Smooth muscle cell (in vitro differentiated cells): ENCODE measurements at regions not wholly inside any gene's neighbourhood (a gene's known extent, or its start where the extent isn't known, plus 50 kb on each side); places are given as distances from the start of the nearest gene placed in this dataset.

Experiments used
- DNase-seq: peaks from one replicate; lab custom pipeline; 2025; ENCODE audit not compliant: unreplicated experiment; lab: John Stamatoyannopoulos, UW
- H2AFZ ChIP-seq: fragments of 200-600 bp; sonication (generic); 2 replicates; pipeline ENCODE4 v1.6.0; 2016; ENCODE audit warnings: antibody characterized with exemption, low read depth, mild to moderate bottlenecking
- H3F3A ChIP-seq: fragments of 200-600 bp; sonication (generic); 2 replicates; pipeline ENCODE4 v1.6.0; 2017; ENCODE audit warnings: antibody characterized with exemption, low read depth
- H3K27ac ChIP-seq: fragments of 200-600 bp; sonication (generic); 2 replicates; pipeline ENCODE4 v1.5.1; 2016; ENCODE audit warnings: low read depth, mild to moderate bottlenecking
- H3K27me3 ChIP-seq: fragments of 200-600 bp; sonication (generic); 2 replicates; pipeline ENCODE4 v1.6.1; 2016; ENCODE audit warnings: low read depth, mild to moderate bottlenecking
- H3K36me3 ChIP-seq: fragments of 200-600 bp; sonication (generic); 2 replicates; pipeline ENCODE4 v1.5.1; 2016; ENCODE audit warnings: low read depth
- H3K4me1 ChIP-seq: fragments of 200-600 bp; sonication (generic); 2 replicates; pipeline ENCODE4 v1.5.1; 2016; ENCODE audit warnings: low read depth
- H3K4me2 ChIP-seq: fragments of 200-600 bp; sonication (generic); 2 replicates; pipeline ENCODE4 v1.6.0; 2016; ENCODE audit warnings: mild to moderate bottlenecking
- H3K4me3 ChIP-seq: fragments of 200-600 bp; sonication (generic); 2 replicates; pipeline ENCODE4 v1.5.1; 2016; ENCODE audit warnings: mild to moderate bottlenecking
- H3K79me2 ChIP-seq: fragments of 200-600 bp; sonication (generic); 2 replicates; pipeline ENCODE4 v1.6.0; 2016; ENCODE audit warnings: low read depth, mild to moderate bottlenecking
- H3K9ac ChIP-seq: fragments of 200-600 bp; sonication (generic); 2 replicates; pipeline ENCODE4 v1.6.0; 2016; ENCODE audit warnings: low read depth
- H3K9me3 ChIP-seq: fragments of 200-600 bp; sonication (generic); replicated peaks from 2 replicates; pipeline ENCODE4 v1.5.1; 2016; ENCODE audit warnings: low read depth
- H4K20me1 ChIP-seq: fragments of 200-600 bp; sonication (generic); 2 replicates; pipeline ENCODE4 v1.6.0; 2016; ENCODE audit warnings: low read depth
- CTCF ChIP-seq: fragments of 200-600 bp; sonication (generic); IDR thresholded peaks from 2 replicates; pipeline ENCODE4 v1.5.1; 2017; ENCODE audit warnings: borderline replicate concordance, mild to moderate bottlenecking, antibody characterized with exemption; ENCODE audit not compliant: insufficient read depth, poor library complexity, severe bottlenecking
- WGBS: methylation state at CpG from one replicate; pipeline ENCODE4 v1.1.7; 2016; ENCODE audit warnings: low lambda C conversion rate; 5-methylcytosine and 5-hydroxymethylcytosine counted together

- Histone ChIP-seq H3K27ac (no peak overlapping the region), H4K20me1 (no peaks in the 10 kb centered on the region), H3K4me1 (peaks cover 11% of the 10 kb centered on the region), H3F3A (no peaks in the 10 kb centered on the region), H3K36me3 (no peaks in the 10 kb centered on the region), H3K27me3 (no peaks in the 10 kb centered on the region), H3K4me2 (no peak overlapping the region), H3K9me3 (no peaks in the 10 kb centered on the region), H3K79me2 (no peaks in the 10 kb centered on the region), H3K4me3 (no peak overlapping the region), H2AFZ (no peak overlapping the region), H3K9ac (no peak overlapping the region)
- WGBS: 93% methylated on average over 15 of the region's 22 CpGs
- DNase-seq: no peak
- no peak for TF ChIP-seq CTCF
Measured at GRCh38 chr7:117836-118614, 74.3 kb upstream of the FAM20C start.

GRCh38 chr7:118615-119391 lies 73.6 kb upstream of the FAM20C start:
- Histone ChIP-seq H3K27me3 (no peaks in the 10 kb centered on the region), H3K36me3 (no peaks in the 10 kb centered on the region), H3K79me2 (no peaks in the 10 kb centered on the region), H3K9me3 (no peaks in the 10 kb centered on the region), H3F3A (no peaks in the 10 kb centered on the region), H3K27ac (peak overlapping the region; percentile 63), H3K4me3 (no peak overlapping the region), H3K4me1 (peaks cover 11% of the 10 kb centered on the region), H3K9ac (no peak overlapping the region), H4K20me1 (no peaks in the 10 kb centered on the region), H2AFZ (no peak overlapping the region), H3K4me2 (peak overlapping the region; percentile 12)
- DNase-seq: no peak
- no peak for TF ChIP-seq CTCF
- 72% methylated on average over 26 of the region's 32 CpGs for WGBS

GRCh38 chr7:119392-120163 lies 72.8 kb upstream of the FAM20C start:
- Histone ChIP-seq H3K27ac (peak overlapping the region; percentile 63), H2AFZ (peak overlapping the region; percentile 16)

More at GRCh38 chr7:119392-120163, 72.8 kb upstream of the FAM20C start:
- peak; percentile 28 for DNase-seq
- 43% methylated on average over 27 of the region's 27 CpGs for WGBS
- no peak for TF ChIP-seq CTCF
- Histone ChIP-seq H3K9me3 (no peaks in the 10 kb centered on the region), H3K4me2 (peak overlapping the region; percentile 12), H3K4me1 (peaks cover 11% of the 10 kb centered on the region), H3K9ac (no peak overlapping the region), H3K36me3 (no peaks in the 10 kb centered on the region), H3K4me3 (no peak overlapping the region), H4K20me1 (no peaks in the 10 kb centered on the region), H3F3A (no peaks in the 10 kb centered on the region), H3K27me3 (no peaks in the 10 kb centered on the region), H3K79me2 (no peaks in the 10 kb centered on the region)
